Neuronal stem cell (in vitro differentiated cells): ENCODE measurements at regions not wholly inside any gene's neighbourhood (a gene's known extent, or its start where the extent isn't known, plus 50 kb on each side); places are given as distances from the start of the nearest gene placed in this dataset.

Source experiments
- DNase-seq: peaks from one replicate; pipeline ENCODE4 v3.0.0-alpha.2; 2013; ENCODE audit warnings: low spot score
- H2AFZ ChIP-seq: one replicate; pipeline ENCODE4 v1.6.1; 2013; ENCODE audit warnings: mild to moderate bottlenecking, low read length, inconsistent platforms
- H2AK5ac ChIP-seq: 2 replicates; pipeline ENCODE4 v1.6.1; 2013; ENCODE audit warnings: low read depth, mild to moderate bottlenecking, inconsistent platforms, low read length, moderate library complexity, mixed read lengths
- H2BK120ac ChIP-seq: 2 replicates; pipeline ENCODE4 v1.6.1; 2013; ENCODE audit warnings: low read depth, mild to moderate bottlenecking, inconsistent platforms, low read length, moderate library complexity, mixed read lengths
- H2BK12ac ChIP-seq: one replicate; pipeline ENCODE4 v1.6.1; 2013; ENCODE audit warnings: low read length, inconsistent platforms
- H2BK15ac ChIP-seq: 2 replicates; pipeline ENCODE4 v1.6.1; 2013; ENCODE audit warnings: mild to moderate bottlenecking, low read length, inconsistent platforms, mixed read lengths
- H2BK5ac ChIP-seq: one replicate; pipeline ENCODE4 v1.6.1; 2013; ENCODE audit warnings: inconsistent platforms, mild to moderate bottlenecking, low read length, moderate library complexity
- H3K14ac ChIP-seq: one replicate; pipeline ENCODE4 v1.6.1; 2013; ENCODE audit warnings: low read length, inconsistent platforms
- H3K18ac ChIP-seq: 2 replicates; pipeline ENCODE4 v1.6.1; 2013; ENCODE audit warnings: low read length, inconsistent platforms
- H3K23ac ChIP-seq: 2 replicates; pipeline ENCODE4 v1.6.1; 2013; ENCODE audit warnings: low read depth, mild to moderate bottlenecking, mixed read lengths, low read length, inconsistent platforms; ENCODE audit not compliant: poor library complexity
- H3K27ac ChIP-seq: replicated peaks from 3 replicates; pipeline ENCODE4 v1.5.1; 2013; ENCODE audit warnings: low read length, inconsistent platforms
- H3K27me3 ChIP-seq, 3 experiments: 2 replicates each; pipeline ENCODE4 v1.6.1; 2013; ENCODE audit warnings: low read length in 3 of 3, mild to moderate bottlenecking in 2 of 3, inconsistent platforms in 1 of 3, low read depth in 1 of 3, mixed read lengths in 1 of 3, moderate library complexity in 1 of 3; ENCODE audit not compliant: control insufficient read depth in 3 of 3, insufficient read depth in 3 of 3
- H3K36me3 ChIP-seq, 2 donors: replicated peaks in 1 of 2; 2 replicates each; pipeline ENCODE4 v1.6.1; 2013; ENCODE audit warnings: low read length in 2 of 2; ENCODE audit not compliant: control insufficient read depth in 2 of 2, insufficient read depth in 2 of 2
- H3K4ac ChIP-seq: 2 replicates; pipeline ENCODE4 v1.6.1; 2013; ENCODE audit warnings: inconsistent platforms, mild to moderate bottlenecking, low read length, moderate library complexity
- H3K4me1 ChIP-seq, 2 donors: 1 replicate in 1 of 2; 2 replicates in 1 of 2; pipeline ENCODE4 v1.6.1; 2013; ENCODE audit warnings: low read length in 2 of 2, low read depth in 1 of 2; ENCODE audit not compliant: control insufficient read depth in 2 of 2, insufficient read depth in 1 of 2
- H3K4me2 ChIP-seq: one replicate; pipeline ENCODE4 v1.6.1; 2013; ENCODE audit warnings: mild to moderate bottlenecking, low read length, inconsistent platforms; ENCODE audit not compliant: insufficient read depth, poor library complexity, severe bottlenecking
- H3K4me3 ChIP-seq, 2 donors: 2 replicates each; pipeline ENCODE4 v1.5.1; 2013; ENCODE audit warnings: low read length in 2 of 2, mild to moderate bottlenecking in 2 of 2, inconsistent platforms in 1 of 2, moderate library complexity in 1 of 2
- H3K79me1 ChIP-seq: one replicate; pipeline ENCODE4 v1.6.1; 2013; ENCODE audit warnings: low read depth, mild to moderate bottlenecking, inconsistent platforms, low read length, moderate library complexity
- H3K9ac ChIP-seq: one replicate; pipeline ENCODE4 v1.6.1; 2013; ENCODE audit warnings: mild to moderate bottlenecking, low read depth, low read length, inconsistent platforms; ENCODE audit not compliant: poor library complexity
- H3K9me3 ChIP-seq, 2 donors: replicated peaks in 1 of 2; 2 replicates each; pipeline versions ENCODE3 to v1.6.1; 2013; ENCODE audit warnings: low read length in 2 of 2, mild to moderate bottlenecking in 2 of 2, inconsistent platforms in 1 of 2, low read depth in 1 of 2, mixed read lengths in 1 of 2, moderate library complexity in 1 of 2; ENCODE audit not compliant: control insufficient read depth in 2 of 2, insufficient read depth in 1 of 2
- H4K8ac ChIP-seq: one replicate; pipeline ENCODE4 v1.6.1; 2013; ENCODE audit warnings: low read depth, mild to moderate bottlenecking, inconsistent platforms, low read length, moderate library complexity
- H4K91ac ChIP-seq: one replicate; pipeline ENCODE4 v1.6.1; 2013; ENCODE audit warnings: low read length, low read depth, mild to moderate bottlenecking, inconsistent platforms; ENCODE audit not compliant: poor library complexity
- WGBS, 2 donors: extraction: QIAGEN DNeasy Blood & Tissue Kit; methylation state at CpG; one replicate each; pipeline ENCODE4 v1.1.7; 2013; ENCODE audit warnings: missing lambda C conversion rate in 2 of 2, mixed read lengths in 1 of 2; ENCODE audit not compliant: insufficient read length in 2 of 2, insufficient replicate concordance in 1 of 2; ENCODE audit errors: extremely low coverage in 2 of 2; 5-methylcytosine and 5-hydroxymethylcytosine counted together

DNA sequence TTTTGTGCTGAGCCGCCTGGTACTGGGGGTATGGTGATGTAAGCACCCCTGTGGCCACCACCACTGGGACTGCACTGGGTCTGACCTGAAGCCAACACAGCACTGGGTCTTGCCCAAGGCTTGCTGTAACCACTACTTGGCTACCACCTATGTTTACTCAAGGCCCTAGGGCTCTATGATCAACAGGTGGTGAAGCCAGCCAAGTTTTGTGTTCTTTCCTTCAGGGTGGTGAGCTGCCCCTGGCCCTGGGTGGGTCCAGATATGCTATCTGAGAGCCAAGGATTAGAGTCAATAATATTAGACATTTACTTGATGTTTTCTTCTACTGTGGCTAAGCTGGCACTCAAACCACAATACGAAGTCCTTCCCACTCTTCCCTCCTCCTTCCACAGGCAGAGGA is 55.1 kb upstream of the PAGE4 start:
- H2AFZ ChIP-seq = no peak overlapping the region
- no peaks in the 10 kb centered on the region for H3K27me3 ChIP-seq
- no peak overlapping the region for H2BK5ac ChIP-seq
- H3K4ac ChIP-seq = no peak overlapping the region
- H3K14ac ChIP-seq = no peak overlapping the region
- no peaks in the 10 kb centered on the region for H3K79me1 ChIP-seq
- no peak overlapping the region for H2BK15ac ChIP-seq
- H3K27ac ChIP-seq = no peak overlapping the region
- H3K9ac ChIP-seq = no peak overlapping the region
- no peak overlapping the region for H3K23ac ChIP-seq
- H2BK120ac ChIP-seq = no peak overlapping the region
- no peak overlapping the region for H2AK5ac ChIP-seq
- H3K4me3 ChIP-seq = no peak overlapping the region
- no peaks in the 10 kb centered on the region for H3K36me3 ChIP-seq
- no CpG with 5 or more reads among the region's 2 CpGs for WGBS, 2 donors
- H4K8ac ChIP-seq = no peak overlapping the region
- DNase-seq = no peak
- H3K9me3 ChIP-seq = no peaks in the 10 kb centered on the region
- H2BK12ac ChIP-seq = no peak overlapping the region
- no peak overlapping the region for H4K91ac ChIP-seq
- H3K4me2 ChIP-seq = no peak overlapping the region
- no peaks in the 10 kb centered on the region for H3K4me1 ChIP-seq
- no peak overlapping the region for H3K18ac ChIP-seq

DNA sequence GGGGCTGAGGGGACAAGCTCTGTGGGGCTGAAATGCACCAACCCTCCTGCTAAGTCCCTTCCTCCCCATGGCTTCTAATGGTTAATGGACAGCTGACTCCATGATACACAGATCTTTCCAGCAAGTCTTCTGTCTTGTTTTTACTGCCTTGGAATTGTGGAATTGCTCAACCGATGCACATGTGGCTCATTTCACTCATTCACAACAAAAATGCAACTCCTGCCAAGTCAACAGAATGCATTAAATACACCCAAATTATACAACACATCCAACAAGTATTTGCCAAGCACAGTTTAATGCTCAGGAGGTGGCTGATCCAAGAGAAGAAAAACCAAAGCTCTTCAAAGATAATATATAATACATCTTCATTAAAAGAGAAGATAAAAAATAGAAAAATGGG is 61.9 kb upstream of the PAGE4 start:
- Histone ChIP-seq H3K27ac (no peak overlapping the region), H3K18ac (no peak overlapping the region), H2AFZ (no peak overlapping the region), H3K9ac (no peak overlapping the region), H2BK12ac (no peak overlapping the region), H2BK120ac (no peak overlapping the region), H3K9me3 (no peaks in the 10 kb centered on the region), H3K79me1 (no peaks in the 10 kb centered on the region), H4K8ac (no peak overlapping the region), H2BK5ac (no peak overlapping the region), H3K27me3 (peaks cover 0 to 5% (median 0%) of the 10 kb centered on the region in 3 experiments), H3K23ac (no peak overlapping the region), H3K4me2 (no peak overlapping the region), H3K4ac (no peak overlapping the region), H3K4me3 (no peak overlapping the region), H3K14ac (no peak overlapping the region), H2BK15ac (no peak overlapping the region), H4K91ac (no peak overlapping the region), H3K4me1 (no peaks in the 10 kb centered on the region), H2AK5ac (no peak overlapping the region), H3K36me3 (no peaks in the 10 kb centered on the region)
- no CpG with 5 or more reads among the region's 1 CpG for WGBS, 2 donors
- no peak for DNase-seq

DNA sequence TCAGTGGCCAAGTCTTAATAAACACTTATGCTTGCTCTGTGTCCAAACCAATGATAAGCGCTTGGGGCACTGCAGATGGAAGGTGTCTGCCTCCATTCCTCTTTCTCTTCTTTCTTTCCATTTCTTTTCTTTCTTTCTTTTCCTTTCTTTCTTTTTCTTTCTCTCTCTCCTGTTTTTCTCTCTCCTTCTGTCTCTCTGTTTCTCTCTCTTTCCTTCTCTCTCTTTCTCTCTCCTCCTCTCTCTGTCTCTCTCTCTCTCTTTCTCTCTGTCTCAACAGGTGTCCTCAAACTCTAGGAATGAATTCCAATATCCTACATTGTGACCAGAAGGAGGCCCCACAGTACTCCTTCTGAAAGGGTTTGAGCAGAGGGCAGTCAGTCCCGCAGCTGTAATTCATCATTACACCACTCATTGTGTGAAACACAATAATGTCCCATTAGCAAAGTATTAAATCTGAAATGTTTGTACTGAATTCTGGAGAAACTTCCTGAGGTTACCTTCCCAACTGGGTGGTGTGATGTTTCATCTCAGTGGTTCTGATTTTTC is 66.5 kb upstream of the PAGE1 start:
- Histone ChIP-seq H3K23ac (no peak overlapping the region), H3K4me2 (no peak overlapping the region), H2BK15ac (no peak overlapping the region), H2AFZ (no peak overlapping the region), H2BK12ac (no peak overlapping the region), H3K9ac (no peak overlapping the region), H3K18ac (no peak overlapping the region), H2AK5ac (no peak overlapping the region), H3K14ac (no peak overlapping the region), H3K27ac (no peak overlapping the region), H2BK120ac (no peak overlapping the region), H2BK5ac (no peak overlapping the region), H4K8ac (no peak overlapping the region), H4K91ac (no peak overlapping the region), H3K4me3 (no peak overlapping the region), H3K4ac (no peak overlapping the region), H3K9me3 (no peaks in the 10 kb centered on the region), H3K4me1 (no peaks in the 10 kb centered on the region), H3K36me3 (no peaks in the 10 kb centered on the region), H3K79me1 (no peaks in the 10 kb centered on the region), H3K27me3 (peaks cover 0 to 10% (median 0%) of the 10 kb centered on the region in 3 experiments)
- no peak for DNase-seq
- WGBS, 2 donors = no CpG with 5 or more reads among the region's 2 CpGs

DNA sequence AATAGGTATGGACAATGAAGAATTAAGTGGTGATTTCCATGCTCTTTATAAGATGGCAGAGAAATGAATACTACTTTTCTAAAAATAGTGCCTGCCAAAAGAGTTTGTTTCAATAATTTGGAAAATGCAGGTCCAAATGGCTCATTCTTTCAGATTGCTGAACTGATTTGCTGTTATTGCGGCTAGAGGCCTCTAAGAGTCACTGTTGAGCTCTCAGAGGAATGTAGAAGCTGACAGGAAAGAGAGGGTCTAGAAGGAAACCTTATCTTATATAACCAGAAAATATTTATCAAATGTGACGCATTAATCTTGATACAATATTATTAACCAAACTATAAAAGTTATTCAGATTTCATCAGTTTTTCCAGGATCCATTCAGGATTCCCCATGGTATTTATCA is 65.7 kb upstream of the PAGE1 start:
- no peaks in the 10 kb centered on the region for H3K36me3 ChIP-seq
- H2AFZ ChIP-seq = no peak overlapping the region
- no peak overlapping the region for H3K9ac ChIP-seq
- H2AK5ac ChIP-seq = no peak overlapping the region
- no peaks in the 10 kb centered on the region for H3K4me1 ChIP-seq
- no peak overlapping the region for H3K4me3 ChIP-seq
- no peak overlapping the region for H2BK120ac ChIP-seq
- H2BK15ac ChIP-seq = no peak overlapping the region
- no CpG with 5 or more reads among the region's 2 CpGs for WGBS, 2 donors
- peaks cover 0 to 10% (median 0%) of the 10 kb centered on the region in 3 experiments for H3K27me3 ChIP-seq
- no peak overlapping the region for H2BK5ac ChIP-seq
- H3K4me2 ChIP-seq = no peak overlapping the region
- H3K23ac ChIP-seq = no peak overlapping the region
- H3K9me3 ChIP-seq = no peaks in the 10 kb centered on the region
- no peak overlapping the region for H3K27ac ChIP-seq
- no peak overlapping the region for H4K91ac ChIP-seq
- H3K14ac ChIP-seq = no peak overlapping the region
- H4K8ac ChIP-seq = no peak overlapping the region
- peak; percentile 1 for DNase-seq
- H3K4ac ChIP-seq = no peak overlapping the region
- no peak overlapping the region for H3K18ac ChIP-seq
- no peaks in the 10 kb centered on the region for H3K79me1 ChIP-seq
- no peak overlapping the region for H2BK12ac ChIP-seq
